PC-9 (cell line): ENCODE measurements at regions not wholly inside any gene's neighbourhood (a gene's known extent, or its start where the extent isn't known, plus 50 kb on each side); places are given as distances from the start of the nearest gene placed in this dataset.

Experiments
- BruUV-seq: library from RNA; stranded (reverse); fragments of 400-500 nt; replicated peaks from 2 replicates; lab custom pipeline; 2021; lab: Mats Ljungman, UMichigan
- CTCF ChIA-PET: fragments of 300-600 bp; sonication (Branson Sonifier 250); formaldehyde crosslinking; loops from one replicate; lab custom pipeline; 2022; ENCODE audit warnings: antibody characterized with exemption; lab: Charles Lee
- POLR2A ChIA-PET: fragments of 300-600 bp; sonication (Branson Sonifier 250); formaldehyde crosslinking; loops from one replicate; lab custom pipeline; 2022; ENCODE audit warnings: antibody characterized with exemption; ENCODE audit not compliant: unreplicated experiment; lab: Charles Lee
- DNase-seq, 2 experiments: peaks; one replicate each; pipeline versions ENCODE4 v3.0.0 to v3.0.0-alpha.2; 2015 to 2022; ENCODE audit warnings: mixed read lengths in 1 of 2
- H2AFZ ChIP-seq: fragments of 200-600 bp; sonication (generic); 2 replicates; pipeline ENCODE4 v1.8.1; 2017; ENCODE audit warnings: antibody characterized with exemption
- H3F3A ChIP-seq: fragments of 200-600 bp; sonication (generic); 2 replicates; pipeline ENCODE4 v1.8.1; 2017; ENCODE audit warnings: antibody characterized with exemption, mild to moderate bottlenecking, low read depth; ENCODE audit not compliant: insufficient read depth
- H3K27ac ChIP-seq: fragments of 200-600 bp; sonication (generic); 2 replicates; pipeline ENCODE4 v1.6.1; 2016; ENCODE audit warnings: mixed run types
- H3K27me3 ChIP-seq: fragments of 200-600 bp; sonication (generic); 2 replicates; pipeline ENCODE4 v1.6.1; 2016; ENCODE audit warnings: low read depth, mixed run types; ENCODE audit not compliant: insufficient read depth
- H3K36me3 ChIP-seq: fragments of 200-600 bp; sonication (generic); 2 replicates; pipeline ENCODE4 v1.6.1; 2016; ENCODE audit warnings: low read depth, mixed run types
- H3K4me1 ChIP-seq: fragments of 200-600 bp; sonication (generic); replicated peaks from 2 replicates; pipeline ENCODE4 v1.6.1; 2016; ENCODE audit warnings: mixed run types; ENCODE audit not compliant: insufficient read depth
- H3K4me2 ChIP-seq: fragments of 200-600 bp; sonication (generic); 2 replicates; pipeline ENCODE4 v1.6.1; 2017; ENCODE audit warnings: mixed run types
- H3K4me3 ChIP-seq: fragments of 200-600 bp; sonication (generic); 2 replicates; pipeline ENCODE4 v1.6.1; 2016; ENCODE audit warnings: mixed run types
- H3K79me2 ChIP-seq: fragments of 200-600 bp; sonication (generic); 2 replicates; pipeline ENCODE4 v1.6.1; 2017; ENCODE audit warnings: low read depth, mixed run types
- H3K9me2 ChIP-seq: fragments of 200-600 bp; sonication (generic); 2 replicates; pipeline ENCODE4 v1.8.1; 2017; ENCODE audit warnings: mild to moderate bottlenecking; ENCODE audit not compliant: insufficient read depth
- H3K9me3 ChIP-seq: fragments of 200-600 bp; sonication (generic); 2 replicates; pipeline ENCODE4 v1.8.1; 2016; ENCODE audit warnings: low read depth; ENCODE audit not compliant: insufficient read depth
- H4K20me1 ChIP-seq: fragments of 200-600 bp; sonication (generic); 2 replicates; pipeline ENCODE4 v1.8.1; 2017; ENCODE audit not compliant: insufficient read depth
- CTCF ChIP-seq: fragments of 200-600 bp; sonication (generic); conservative IDR thresholded peaks from 2 replicates; pipeline ENCODE4 v1.6.1; 2017; ENCODE audit warnings: mixed run types, antibody characterized with exemption, mild to moderate bottlenecking, moderate library complexity
- EZH2 ChIP-seq: fragments of 200-600 bp; sonication (generic); IDR thresholded peaks from 2 replicates; pipeline ENCODE4 v1.8.0; 2017; ENCODE audit warnings: antibody characterized with exemption, low read depth
- intact Hi-C: fragments of 100-400 bp; cut with micrococcal nuclease; formaldehyde crosslinking; loops from one replicate; pipeline ENCODE4 v1.10.0; 2022; ENCODE audit not compliant: unreplicated experiment

GRCh38 chr5:147081311-147081764, 153.5 kb upstream of the STK32A start:
- CTCF ChIA-PET: no interaction called here
- intact Hi-C loops: no loop called here
- Histone ChIP-seq H3K9me3 (no peaks in the 10 kb centered on the region), H3K27ac (no peak overlapping the region), H3F3A (no peaks in the 10 kb centered on the region), H3K27me3 (no peaks in the 10 kb centered on the region), H2AFZ (no peak overlapping the region), H3K4me3 (no peak overlapping the region), H3K4me1 (no peaks in the 10 kb centered on the region), H3K36me3 (no peaks in the 10 kb centered on the region), H3K4me2 (no peak overlapping the region), H4K20me1 (no peaks in the 10 kb centered on the region), H3K9me2 (no peaks in the 10 kb centered on the region), H3K79me2 (no peaks in the 10 kb centered on the region)
- no peak for DNase-seq
- POLR2A ChIA-PET: no interaction called here
- TF ChIP-seq CTCF (no peak), EZH2 (no peak)
- no TSS peak for BruUV-seq

- Histone ChIP-seq H4K20me1 (no peaks in the 10 kb centered on the region), H3K27me3 (no peaks in the 10 kb centered on the region), H3K4me3 (no peak overlapping the region), H3K9me2 (no peaks in the 10 kb centered on the region), H3K79me2 (no peaks in the 10 kb centered on the region), H3K4me1 (no peaks in the 10 kb centered on the region), H3F3A (no peaks in the 10 kb centered on the region), H3K36me3 (no peaks in the 10 kb centered on the region), H3K9me3 (no peaks in the 10 kb centered on the region), H3K27ac (no peak overlapping the region), H3K4me2 (no peak overlapping the region), H2AFZ (no peak overlapping the region)
- ChIA-PET POLR2A (interaction anchor here (0.7 kb wide), 1 partner anchor 11 kb away, joined by 3 read pairs; no protein-coding TSS in a partner anchor), CTCF (no interaction called here)
- intact Hi-C loops: no loop called here
- no peak for TF ChIP-seq CTCF
- no peak for TF ChIP-seq EZH2
- DNase-seq: no peak
- no TSS peak for BruUV-seq
These were observed 150.1 kb upstream of the STK32A start for GRCh38 chr5:147084702-147085101.

GRCh38 chr5:147085409-147085808, 149.4 kb upstream of the STK32A start:
- H3K9me3 ChIP-seq: no peaks in the 10 kb centered on the region
- no TSS peak for BruUV-seq
- no peak overlapping the region for H3K4me3 ChIP-seq
- TF ChIP-seq EZH2 (no peak), CTCF (no peak)
- no peaks in the 10 kb centered on the region for H3K4me1 ChIP-seq
- H2AFZ ChIP-seq: no peak overlapping the region
- no peaks in the 10 kb centered on the region for H4K20me1 ChIP-seq
- H3K27ac ChIP-seq: no peak overlapping the region
- POLR2A ChIA-PET: no interaction called here
- DNase-seq: no peak
- intact Hi-C loops: no loop called here
- no peaks in the 10 kb centered on the region for H3K27me3 ChIP-seq
- H3K36me3 ChIP-seq: no peaks in the 10 kb centered on the region
- H3K4me2 ChIP-seq: no peak overlapping the region
- H3K9me2 ChIP-seq: no peaks in the 10 kb centered on the region
- CTCF ChIA-PET: no interaction called here
- no peaks in the 10 kb centered on the region for H3F3A ChIP-seq
- no peaks in the 10 kb centered on the region for H3K79me2 ChIP-seq
